GM19328 (cell line): ENCODE measurements at regions not wholly inside any gene's neighbourhood (a gene's known extent, or its start where the extent isn't known, plus 50 kb on each side); places are given as distances from the start of the nearest gene placed in this dataset.

Experiments used
- ATAC-seq: cut with Tn5 transposase; IDR thresholded peaks from one replicate; pipeline ENCODE4 v1.9.1; 2021; ENCODE audit warnings: mild to moderate bottlenecking, moderate library complexity; ENCODE audit not compliant: unreplicated experiment

- ATAC-seq = no peak
These were observed 443.8 kb upstream of the GJE1 start for GRCh38 chr6:141688916-141689315.

GRCh38 chr6:141685416-141685815 lies 447.3 kb upstream of the GJE1 start:
- ATAC-seq = no peak

- no peak for ATAC-seq
These were observed 450.3 kb upstream of the GJE1 start for GRCh38 chr6:141682391-141682790.

GRCh38 chr6:141677598-141678211 lies 455.0 kb upstream of the GJE1 start:
- peak; percentile 58 for ATAC-seq

- ATAC-seq = no peak
These were observed 456.8 kb upstream of the GJE1 start for GRCh38 chr6:141675957-141676356.

- no peak for ATAC-seq
These were observed 463.6 kb upstream of the GJE1 start for GRCh38 chr6:141669141-141669540.

GRCh38 chr6:141667580-141668309 lies 465.0 kb upstream of the GJE1 start:
- no peak for ATAC-seq

GRCh38 chr6:141666187-141666586 lies 466.5 kb upstream of the GJE1 start:
- no peak for ATAC-seq

GRCh38 chr6:141664744-141665143 lies 468.0 kb upstream of the GJE1 start:
- ATAC-seq = no peak

- no peak for ATAC-seq
These were observed 473.1 kb upstream of the GJE1 start for GRCh38 chr6:141659582-141659981.

- no peak for ATAC-seq
These were observed 474.0 kb upstream of the GJE1 start for GRCh38 chr6:141658696-141659095.

GRCh38 chr6:141657812-141658211 lies 474.9 kb upstream of the GJE1 start:
- ATAC-seq = no peak

GRCh38 chr6:141653590-141653989 lies 479.1 kb upstream of the GJE1 start:
- no peak for ATAC-seq

GRCh38 chr6:141641951-141642350 lies 490.8 kb upstream of the GJE1 start:
- ATAC-seq = no peak

GRCh38 chr6:141641406-141641805 lies 491.3 kb upstream of the GJE1 start:
- ATAC-seq = no peak

GRCh38 chr6:141635621-141636020 lies 497.1 kb upstream of the GJE1 start:
- ATAC-seq = no peak

- no peak for ATAC-seq
These were observed 498.5 kb upstream of the GJE1 start for GRCh38 chr6:141634269-141634668.

GRCh38 chr6:141624301-141624700 lies 508.4 kb upstream of the GJE1 start:
- no peak for ATAC-seq

GRCh38 chr6:141618180-141618581 lies 514.5 kb upstream of the GJE1 start:
- ATAC-seq = no peak

GRCh38 chr6:141610741-141611140 lies 522.0 kb upstream of the GJE1 start:
- no peak for ATAC-seq

- no peak for ATAC-seq
These were observed 524.8 kb upstream of the GJE1 start for GRCh38 chr6:141607956-141608355.

- ATAC-seq = no peak
These were observed 534.2 kb upstream of the GJE1 start for GRCh38 chr6:141598487-141598886.

GRCh38 chr6:141594874-141595273 lies 537.9 kb upstream of the GJE1 start:
- no peak for ATAC-seq
